PFSK-1 (cell line): ENCODE measurements at regions not wholly inside any gene's neighbourhood (a gene's known extent, or its start where the extent isn't known, plus 50 kb on each side); places are given as distances from the start of the nearest gene placed in this dataset.

ENCODE experiments used
- FOXP2 ChIP-seq: optimal IDR thresholded peaks from 2 replicates; pipeline ENCODE3; 2011; ENCODE audit warnings: borderline replicate concordance, control low read depth, inconsistent platforms; ENCODE audit not compliant: insufficient read depth; ENCODE audit errors: extremely low read length, extremely low read depth
- POLR2AphosphoS5 ChIP-seq: IDR thresholded peaks from 2 replicates; pipeline ENCODE4 v1.6.1; 2012; ENCODE audit warnings: low read depth, mild to moderate bottlenecking, control low read depth, low read length, moderate library complexity
- SIN3A ChIP-seq: IDR thresholded peaks from 2 replicates; pipeline ENCODE4 v1.6.1; 2012; ENCODE audit warnings: mild to moderate bottlenecking, low read length, moderate library complexity, borderline replicate concordance; ENCODE audit not compliant: insufficient read depth
- TAF1 ChIP-seq: IDR thresholded peaks from 2 replicates; pipeline ENCODE4 v1.6.1; 2012; ENCODE audit warnings: low read length, control low read depth, borderline replicate concordance; ENCODE audit not compliant: insufficient read depth
- TF ChIP-seq, protein P1 (sequence below), 2 experiments: IDR thresholded peaks; 2 replicates each; pipeline versions ENCODE4 v1.6.1 to v1.8.0; 2011 to 2012; ENCODE audit warnings: low read depth in 2 of 2, low read length in 2 of 2, control low read depth in 1 of 2, inconsistent platforms in 1 of 2, mild to moderate bottlenecking in 1 of 2, moderate library complexity in 1 of 2; ENCODE audit not compliant: insufficient read depth in 1 of 2

DNA sequence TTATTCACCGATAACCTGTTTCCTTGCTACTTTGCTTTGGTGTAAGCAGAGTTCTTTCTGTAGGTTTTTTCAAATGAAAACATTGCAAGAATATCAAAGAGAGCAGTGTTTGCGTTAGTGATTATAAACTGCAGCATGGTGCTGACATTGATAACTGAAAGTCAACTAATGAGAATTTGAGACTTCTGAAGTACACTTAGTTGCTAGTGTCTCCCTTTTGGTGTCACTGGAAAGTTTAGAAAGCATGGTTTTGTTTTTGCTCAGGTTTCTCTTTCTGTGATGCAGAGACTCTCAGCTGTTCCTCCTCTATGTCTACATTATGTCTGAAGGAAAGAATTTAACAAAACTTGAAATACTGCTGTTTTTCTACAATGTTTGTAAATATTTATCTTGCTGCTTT is 80.2 kb upstream of the ZNF169 start:
- TF ChIP-seq TAF1 (no peak), POLR2AphosphoS5 (0 out of 2 replicates have a peak, but pooled peaks have one; percentile 5)

DNA sequence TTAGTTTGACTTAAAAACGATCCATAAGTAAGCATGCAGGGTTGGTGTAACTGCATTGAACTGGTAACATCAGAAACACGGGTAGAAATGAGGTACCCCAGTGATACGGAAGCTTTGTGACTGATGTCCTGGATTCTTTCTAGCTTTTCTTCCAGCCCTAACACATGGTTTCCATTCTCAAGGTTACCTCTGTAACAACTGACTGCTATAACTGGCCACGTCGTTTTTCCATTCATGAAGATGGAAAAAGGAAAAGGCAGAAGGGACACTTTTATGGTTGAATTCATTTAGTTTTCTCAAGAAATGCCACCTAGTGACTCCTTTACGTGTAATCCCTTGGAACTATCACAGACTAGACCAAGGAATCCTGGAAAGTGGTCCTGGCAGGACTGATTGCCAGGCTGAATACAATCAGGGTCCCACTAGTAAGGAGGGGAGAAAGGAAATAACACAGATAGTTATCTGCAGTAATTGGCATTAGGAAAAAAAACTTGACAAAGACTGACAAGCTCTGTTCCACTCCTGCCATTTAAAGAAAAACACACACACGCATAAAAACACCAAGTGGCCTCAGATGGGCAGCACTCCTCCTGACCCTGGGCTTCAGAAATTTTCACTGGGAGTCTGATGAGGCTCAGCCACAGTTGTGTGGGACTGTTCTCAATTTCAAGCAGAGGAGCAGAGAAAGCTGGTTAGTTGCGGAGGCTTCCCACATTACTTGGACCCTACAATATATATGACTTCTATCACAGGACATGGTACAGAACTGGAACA is 77.5 kb upstream of the ZNF169 start:
- TF ChIP-seq TAF1 (no peak), SIN3A (peak; percentile 47; the same call in 1 of the 2 replicates), POLR2AphosphoS5 (peak; percentile 24; the same call in 1 of the 2 replicates), FOXP2 (no peak)
- TF ChIP-seq, protein P1, sequence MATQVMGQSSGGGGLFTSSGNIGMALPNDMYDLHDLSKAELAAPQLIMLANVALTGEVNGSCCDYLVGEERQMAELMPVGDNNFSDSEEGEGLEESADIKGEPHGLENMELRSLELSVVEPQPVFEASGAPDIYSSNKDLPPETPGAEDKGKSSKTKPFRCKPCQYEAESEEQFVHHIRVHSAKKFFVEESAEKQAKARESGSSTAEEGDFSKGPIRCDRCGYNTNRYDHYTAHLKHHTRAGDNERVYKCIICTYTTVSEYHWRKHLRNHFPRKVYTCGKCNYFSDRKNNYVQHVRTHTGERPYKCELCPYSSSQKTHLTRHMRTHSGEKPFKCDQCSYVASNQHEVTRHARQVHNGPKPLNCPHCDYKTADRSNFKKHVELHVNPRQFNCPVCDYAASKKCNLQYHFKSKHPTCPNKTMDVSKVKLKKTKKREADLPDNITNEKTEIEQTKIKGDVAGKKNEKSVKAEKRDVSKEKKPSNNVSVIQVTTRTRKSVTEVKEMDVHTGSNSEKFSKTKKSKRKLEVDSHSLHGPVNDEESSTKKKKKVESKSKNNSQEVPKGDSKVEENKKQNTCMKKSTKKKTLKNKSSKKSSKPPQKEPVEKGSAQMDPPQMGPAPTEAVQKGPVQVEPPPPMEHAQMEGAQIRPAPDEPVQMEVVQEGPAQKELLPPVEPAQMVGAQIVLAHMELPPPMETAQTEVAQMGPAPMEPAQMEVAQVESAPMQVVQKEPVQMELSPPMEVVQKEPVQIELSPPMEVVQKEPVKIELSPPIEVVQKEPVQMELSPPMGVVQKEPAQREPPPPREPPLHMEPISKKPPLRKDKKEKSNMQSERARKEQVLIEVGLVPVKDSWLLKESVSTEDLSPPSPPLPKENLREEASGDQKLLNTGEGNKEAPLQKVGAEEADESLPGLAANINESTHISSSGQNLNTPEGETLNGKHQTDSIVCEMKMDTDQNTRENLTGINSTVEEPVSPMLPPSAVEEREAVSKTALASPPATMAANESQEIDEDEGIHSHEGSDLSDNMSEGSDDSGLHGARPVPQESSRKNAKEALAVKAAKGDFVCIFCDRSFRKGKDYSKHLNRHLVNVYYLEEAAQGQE (IDR thresholded peaks at IDR 0.05; ENCODE audit: insufficient read depth in 1 of 2, low read depth in 2 of 2, low read length in 2 of 2) = no peak

DNA sequence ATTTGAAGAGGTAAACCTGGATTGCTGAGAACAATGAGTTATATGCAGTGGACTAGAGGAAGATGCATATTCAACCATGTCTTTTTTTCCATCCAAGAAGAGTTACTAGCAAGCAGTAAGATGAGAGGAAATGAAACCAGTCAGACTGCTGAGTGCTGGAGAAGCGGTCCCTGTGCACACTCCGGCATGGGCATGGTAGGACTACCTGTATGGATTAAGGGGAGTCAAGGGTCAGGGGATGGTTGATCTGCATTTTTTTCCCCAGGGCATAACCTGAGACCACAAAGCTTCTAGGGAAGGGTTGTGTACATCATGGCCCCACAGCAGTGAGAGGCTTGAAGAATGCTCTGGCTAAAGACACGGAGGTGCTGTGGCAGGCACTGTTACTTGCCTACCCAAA is 76.6 kb upstream of the ZNF169 start:
- TF ChIP-seq FOXP2 = no peak
- TF ChIP-seq POLR2AphosphoS5 = peak; percentile 59; the same call in 1 of the 2 replicates

GRCh38 chr9:94183240-94183999 is 75.7 kb upstream of the ZNF169 start:
- TF ChIP-seq SIN3A (no peak), FOXP2 (no peak), POLR2AphosphoS5 (no peak), TAF1 (no peak)
- TF ChIP-seq, protein P1 (IDR thresholded peaks at IDR 0.05; ENCODE audit: insufficient read depth in 1 of 2, low read depth in 2 of 2, low read length in 2 of 2) = no peak

GRCh38 chr9:94188246-94188645 is 70.9 kb upstream of the ZNF169 start:
- TF ChIP-seq TAF1 (no peak), FOXP2 (no peak), POLR2AphosphoS5 (no peak), SIN3A (no peak)
- TF ChIP-seq, protein P1 (IDR thresholded peaks at IDR 0.05; ENCODE audit: insufficient read depth in 1 of 2, low read depth in 2 of 2, low read length in 2 of 2) = no peak

GRCh38 chr9:94198414-94198813 is 60.7 kb upstream of the ZNF169 start:
- TF ChIP-seq SIN3A (no peak), FOXP2 (no peak), TAF1 (no peak), POLR2AphosphoS5 (no peak)
- TF ChIP-seq, protein P1 (IDR thresholded peaks at IDR 0.05; ENCODE audit: insufficient read depth in 1 of 2, low read depth in 2 of 2, low read length in 2 of 2) = no peak
